Upper lobe of right lung (tissue), 1 donor: ENCODE measurements at regions not wholly inside any gene's neighbourhood (a gene's known extent, or its start where the extent isn't known, plus 50 kb on each side); places are given as distances from the start of the nearest gene placed in this dataset.
"Not testable (repeated sequence)": the region's sequence is repeated elsewhere in the genome, so short reads cannot be mapped to it uniquely, and the experiment has no call there.

Experiments
- ATAC-seq: fragments of 200-7000 bp; cut with Tn5 transposase; one replicate; pipeline ENCODE4 v1.9.1; 2020; ENCODE audit warnings: mild to moderate bottlenecking, moderate library complexity
- DNase-seq: peaks from one replicate; pipeline ENCODE4 v3.0.0-alpha.2; 2020
- H3K27ac ChIP-seq: fragments of 200-600 bp; one replicate; pipeline ENCODE4 v1.8.0; 2022
- H3K27me3 ChIP-seq: fragments of 200-600 bp; one replicate; pipeline ENCODE4 v1.8.0; 2022; ENCODE audit warnings: mild to moderate bottlenecking
- H3K36me3 ChIP-seq: fragments of 200-600 bp; one replicate; pipeline ENCODE4 v1.8.0; 2022
- H3K4me1 ChIP-seq: fragments of 200-600 bp; one replicate; pipeline ENCODE4 v1.8.0; 2022
- H3K4me3 ChIP-seq: fragments of 200-600 bp; one replicate; pipeline ENCODE4 v1.8.0; 2022; ENCODE audit warnings: mild to moderate bottlenecking
- H3K9me3 ChIP-seq: fragments of 200-600 bp; one replicate; pipeline ENCODE4 v1.8.0; 2022
- intact Hi-C: fragments of 100-400 bp; cut with DNase I; formaldehyde crosslinking; loops from one replicate; pipeline ENCODE4 v1.11.0; 2022
- TF ChIP-seq, protein P1 (sequence below): fragments of 200-600 bp; IDR thresholded peaks from one replicate; pipeline ENCODE4 v1.8.0; 2022; ENCODE audit warnings: antibody characterized with exemption
- donor health status: DM: no; HTN: yes; CAD: no; lungs with severe emphysema.

DNA sequence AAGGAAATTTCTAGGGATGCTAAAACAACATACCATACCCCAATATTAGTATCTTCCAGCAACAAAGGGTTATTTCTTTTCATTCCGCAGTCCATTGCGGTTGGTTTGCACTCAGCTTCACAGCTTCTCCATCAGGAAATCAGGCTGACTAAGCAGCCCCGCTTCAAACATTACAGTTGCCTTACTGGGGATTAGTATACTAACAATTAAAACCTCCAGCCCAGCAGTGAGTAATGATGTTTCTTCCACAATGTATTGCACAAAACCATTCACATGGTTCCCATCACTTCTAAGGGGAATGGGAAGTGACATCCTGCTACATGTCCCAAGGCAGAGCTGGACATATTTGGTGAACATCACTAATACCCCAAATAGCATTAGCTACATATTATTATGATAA is 1384.9 kb downstream of the CDH8 start:
- Histone ChIP-seq H3K4me1 (no peaks in the 10 kb centered on the region), H3K9me3 (no peaks in the 10 kb centered on the region), H3K27me3 (no peaks in the 10 kb centered on the region), H3K36me3 (no peaks in the 10 kb centered on the region), H3K27ac (no peak overlapping the region), H3K4me3 (no peak overlapping the region)
- DNase-seq (no peak), ATAC-seq (no peak)
- intact Hi-C loops = no loop called here
- TF ChIP-seq, protein P1, sequence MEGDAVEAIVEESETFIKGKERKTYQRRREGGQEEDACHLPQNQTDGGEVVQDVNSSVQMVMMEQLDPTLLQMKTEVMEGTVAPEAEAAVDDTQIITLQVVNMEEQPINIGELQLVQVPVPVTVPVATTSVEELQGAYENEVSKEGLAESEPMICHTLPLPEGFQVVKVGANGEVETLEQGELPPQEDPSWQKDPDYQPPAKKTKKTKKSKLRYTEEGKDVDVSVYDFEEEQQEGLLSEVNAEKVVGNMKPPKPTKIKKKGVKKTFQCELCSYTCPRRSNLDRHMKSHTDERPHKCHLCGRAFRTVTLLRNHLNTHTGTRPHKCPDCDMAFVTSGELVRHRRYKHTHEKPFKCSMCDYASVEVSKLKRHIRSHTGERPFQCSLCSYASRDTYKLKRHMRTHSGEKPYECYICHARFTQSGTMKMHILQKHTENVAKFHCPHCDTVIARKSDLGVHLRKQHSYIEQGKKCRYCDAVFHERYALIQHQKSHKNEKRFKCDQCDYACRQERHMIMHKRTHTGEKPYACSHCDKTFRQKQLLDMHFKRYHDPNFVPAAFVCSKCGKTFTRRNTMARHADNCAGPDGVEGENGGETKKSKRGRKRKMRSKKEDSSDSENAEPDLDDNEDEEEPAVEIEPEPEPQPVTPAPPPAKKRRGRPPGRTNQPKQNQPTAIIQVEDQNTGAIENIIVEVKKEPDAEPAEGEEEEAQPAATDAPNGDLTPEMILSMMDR = no peak

DNA sequence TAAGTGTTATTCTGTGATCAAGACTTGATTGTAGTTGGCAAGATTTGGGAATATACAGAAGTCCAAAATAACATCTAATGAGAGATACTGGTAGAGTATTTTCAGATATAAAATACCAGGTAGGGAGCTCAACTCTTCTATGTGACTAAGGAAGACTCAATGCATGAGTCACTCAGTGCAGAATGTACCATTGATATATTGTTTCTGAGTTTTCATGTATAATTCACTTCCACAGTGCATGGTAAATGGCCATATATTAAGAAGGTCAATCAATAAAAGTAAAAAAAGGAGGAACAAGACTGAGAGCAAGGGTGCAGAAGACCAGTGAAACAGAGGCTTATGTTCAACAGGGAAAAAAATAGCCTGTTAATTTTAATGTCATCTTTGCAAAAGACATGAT is 1387.9 kb downstream of the CDH8 start:
- ATAC-seq = no peak
- Histone ChIP-seq H3K36me3 (no peaks in the 10 kb centered on the region), H3K27ac (no peak overlapping the region), H3K27me3 (no peaks in the 10 kb centered on the region), H3K4me3 (no peak overlapping the region), H3K4me1 (no peaks in the 10 kb centered on the region), H3K9me3 (no peaks in the 10 kb centered on the region)
- TF ChIP-seq, protein P1 = no peak
- no peak for DNase-seq
- intact Hi-C loops = no loop called here

DNA sequence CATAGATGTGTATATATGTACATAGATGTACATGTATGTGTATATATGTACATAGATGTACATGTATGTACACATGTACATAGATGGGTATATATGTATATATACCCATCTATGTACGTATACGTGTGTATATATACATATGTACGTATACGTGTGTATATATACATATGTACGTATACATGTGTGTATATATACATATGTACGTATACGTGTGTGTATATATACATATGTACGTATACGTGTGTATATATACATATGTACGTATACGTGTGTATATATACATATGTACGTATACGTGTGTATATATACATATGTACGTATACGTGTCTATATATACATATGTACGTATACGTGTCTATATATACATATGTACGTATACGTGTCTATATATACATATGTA is 1388.8 kb downstream of the CDH8 start:
- ATAC-seq, H3K4me3 ChIP-seq, H3K36me3 ChIP-seq, DNase-seq, intact Hi-C loops, H3K27me3 ChIP-seq, H3K4me1 ChIP-seq, H3K27ac ChIP-seq, H3K9me3 ChIP-seq: not testable (repeated sequence)

DNA sequence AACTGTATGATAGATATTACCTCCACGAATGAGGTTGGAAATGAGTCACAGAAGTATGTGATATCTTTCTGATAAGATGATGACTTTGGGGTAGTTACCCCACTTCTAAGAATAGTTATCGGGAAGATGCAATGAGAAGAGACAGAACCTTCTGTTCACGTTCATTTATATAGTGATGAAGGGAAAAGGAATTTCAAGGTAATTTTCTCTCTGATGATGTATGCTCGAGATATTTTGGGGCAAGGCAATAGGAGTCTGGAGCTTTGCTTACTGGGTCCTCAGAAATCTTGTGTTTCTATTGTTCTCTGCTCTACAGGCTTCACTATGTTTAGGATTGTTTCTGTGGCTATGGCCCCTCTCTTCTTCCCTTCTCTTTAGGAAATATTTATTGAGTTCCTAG is 1389.6 kb downstream of the CDH8 start:
- intact Hi-C loops = no loop called here
- no peak for ATAC-seq
- Histone ChIP-seq H3K27ac (no peak overlapping the region), H3K36me3 (no peaks in the 10 kb centered on the region), H3K4me1 (no peaks in the 10 kb centered on the region), H3K27me3 (no peaks in the 10 kb centered on the region), H3K4me3 (no peak overlapping the region), H3K9me3 (no peaks in the 10 kb centered on the region)
- TF ChIP-seq, protein P1 = no peak
- no peak for DNase-seq

DNA sequence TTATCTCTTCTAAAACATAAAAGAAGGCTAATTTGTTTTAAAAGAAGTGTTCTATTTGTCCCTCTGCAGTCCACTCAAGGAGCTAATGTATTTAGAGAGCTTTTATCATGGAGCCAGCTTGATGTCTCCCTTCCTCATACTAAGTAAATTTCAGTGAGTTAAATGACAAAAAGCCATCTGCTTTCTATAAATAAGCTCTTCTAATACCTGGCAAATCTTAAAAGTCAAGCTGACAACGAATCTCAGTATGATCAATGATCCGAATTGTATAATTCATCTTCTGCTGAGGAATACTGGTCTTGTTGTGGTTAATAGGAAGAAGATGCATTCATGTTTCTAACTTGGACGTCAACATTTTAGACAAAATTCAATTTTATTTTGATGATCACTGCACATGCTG is 1390.7 kb downstream of the CDH8 start:
- intact Hi-C loops = no loop called here
- H3K4me3 ChIP-seq = no peak overlapping the region
- H3K27ac ChIP-seq = no peak overlapping the region
- no peaks in the 10 kb centered on the region for H3K4me1 ChIP-seq
- H3K9me3 ChIP-seq = no peaks in the 10 kb centered on the region
- ATAC-seq (no peak), DNase-seq (no peak)
- no peaks in the 10 kb centered on the region for H3K27me3 ChIP-seq
- H3K36me3 ChIP-seq = no peaks in the 10 kb centered on the region
- TF ChIP-seq, protein P1 = no peak

DNA sequence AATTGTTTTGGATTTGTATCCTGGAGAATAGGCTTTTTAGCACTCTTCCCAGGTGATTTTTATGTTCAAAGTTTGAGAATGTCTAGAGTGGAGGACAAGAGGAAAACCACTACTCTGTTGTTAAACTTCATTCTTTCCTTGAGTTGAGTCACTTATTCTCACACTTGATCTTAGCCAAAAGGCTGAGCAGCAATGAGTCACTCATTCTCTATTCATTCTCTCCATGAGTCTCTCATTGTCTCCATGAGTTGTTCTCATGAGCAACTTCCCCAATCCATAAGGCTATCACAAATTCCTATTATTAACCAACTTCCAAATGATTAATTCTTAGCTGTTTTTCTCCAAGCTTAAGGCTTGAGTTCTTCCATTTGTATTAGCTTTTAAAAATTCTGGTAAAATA is 1393.3 kb downstream of the CDH8 start:
- H3K27ac ChIP-seq = no peak overlapping the region
- no peaks in the 10 kb centered on the region for H3K4me1 ChIP-seq
- H3K36me3 ChIP-seq = no peaks in the 10 kb centered on the region
- intact Hi-C loops = no loop called here
- ATAC-seq (no peak), DNase-seq (no peak)
- H3K9me3 ChIP-seq = no peaks in the 10 kb centered on the region
- no peak overlapping the region for H3K4me3 ChIP-seq
- no peaks in the 10 kb centered on the region for H3K27me3 ChIP-seq
- TF ChIP-seq, protein P1 = no peak
